IMR-90 (cell line): ENCODE measurements at regions not wholly inside any gene's neighbourhood (a gene's known extent, or its start where the extent isn't known, plus 50 kb on each side); places are given as distances from the start of the nearest gene placed in this dataset.

Experiments
- ATAC-seq: fragments of 200-7000 bp; cut with Tn5 transposase; 2 replicates; pipeline ENCODE4 v1.9.1; 2020; ENCODE audit warnings: low read depth, mild to moderate bottlenecking, moderate library complexity
- BruUV-seq: library from RNA; stranded (reverse); fragments of 400-500 nt; replicated peaks from 2 replicates; lab custom pipeline; 2021; lab: Mats Ljungman, UMichigan
- CTCF ChIA-PET: fragments of 300-600 bp; formaldehyde crosslinking; extraction: SDS; loops from one replicate; lab custom pipeline; 2021; ENCODE audit warnings: antibody characterized with exemption; lab: Yijun Ruan, JAX
- POLR2A ChIA-PET: fragments of 300-600 bp; sonication (Branson Sonifier 250); formaldehyde crosslinking; loops from one replicate; lab custom pipeline; 2022; ENCODE audit warnings: antibody characterized with exemption; ENCODE audit not compliant: unreplicated experiment; lab: Charles Lee
- DNase-seq: peaks from one replicate; pipeline ENCODE4 v3.0.0; 2013
- H2AFZ ChIP-seq: replicated peaks from 2 replicates; pipeline ENCODE3; 2013; ENCODE audit warnings: low read length, mild to moderate bottlenecking; ENCODE audit not compliant: poor library complexity
- H2AK5ac ChIP-seq: 2 replicates; pipeline ENCODE4 v1.6.1; 2013; ENCODE audit warnings: low read depth, low read length, inconsistent platforms
- H2AK9ac ChIP-seq: replicated peaks from 2 replicates; pipeline ENCODE3; 2013; ENCODE audit warnings: mild to moderate bottlenecking, low read depth, low read length, moderate library complexity; ENCODE audit not compliant: poor library complexity
- H2BK120ac ChIP-seq: 2 replicates; pipeline ENCODE4 v1.6.1; 2013; ENCODE audit warnings: low read depth, low read length, inconsistent platforms
- H2BK15ac ChIP-seq: 3 replicates; pipeline ENCODE4 v1.6.1; 2013; ENCODE audit warnings: low read depth, low read length, inconsistent platforms
- H2BK20ac ChIP-seq: 2 replicates; pipeline ENCODE4 v1.6.1; 2013; ENCODE audit warnings: low read depth, mild to moderate bottlenecking, inconsistent platforms, low read length, moderate library complexity
- H2BK5ac ChIP-seq: 2 replicates; pipeline ENCODE4 v1.6.1; 2013; ENCODE audit warnings: mild to moderate bottlenecking, low read depth, low read length, inconsistent platforms; ENCODE audit not compliant: poor library complexity, severe bottlenecking
- H3K14ac ChIP-seq: replicated peaks from 2 replicates; pipeline ENCODE4 v1.6.1; 2013; ENCODE audit warnings: low read depth, low read length, inconsistent platforms
- H3K18ac ChIP-seq: 2 replicates; pipeline ENCODE4 v1.6.1; 2013; ENCODE audit warnings: low read depth, low read length, control low read depth
- H3K23ac ChIP-seq: 2 replicates; pipeline ENCODE4 v1.6.1; 2013; ENCODE audit warnings: low read depth, low read length, inconsistent platforms
- H3K27ac ChIP-seq: 2 replicates; pipeline ENCODE4 v1.5.1; 2013; ENCODE audit warnings: mild to moderate bottlenecking, control low read depth, low read length; ENCODE audit not compliant: insufficient read depth
- H3K27me3 ChIP-seq: 2 replicates; pipeline ENCODE4 v1.6.1; 2013; ENCODE audit warnings: low read length; ENCODE audit not compliant: control insufficient read depth, insufficient read depth
- H3K36me3 ChIP-seq: 2 replicates; pipeline ENCODE4 v1.6.1; 2013; ENCODE audit warnings: low read length, mixed read lengths; ENCODE audit not compliant: control insufficient read depth, insufficient read depth
- H3K4ac ChIP-seq: 2 replicates; pipeline ENCODE4 v1.6.1; 2013; ENCODE audit warnings: low read depth, low read length, inconsistent platforms
- H3K4me1 ChIP-seq: 2 replicates; pipeline ENCODE4 v1.6.1; 2013; ENCODE audit warnings: low read length, mixed read lengths; ENCODE audit not compliant: control insufficient read depth, insufficient read depth
- H3K4me2 ChIP-seq: 2 replicates; pipeline ENCODE4 v1.6.1; 2013; ENCODE audit warnings: low read depth, mild to moderate bottlenecking, control low read depth, low read length, moderate library complexity
- H3K4me3 ChIP-seq: 2 replicates; pipeline ENCODE4 v1.5.1; 2013; ENCODE audit warnings: low read depth, mild to moderate bottlenecking, control low read depth, low read length, moderate library complexity; ENCODE audit not compliant: insufficient read depth
- H3K56ac ChIP-seq: 2 replicates; pipeline ENCODE4 v1.6.1; 2013; ENCODE audit warnings: low read length, inconsistent platforms; ENCODE audit not compliant: insufficient read depth; ENCODE audit errors: extremely low read depth
- H3K79me1 ChIP-seq, 2 experiments: 2 replicates each; pipeline ENCODE4 v1.6.1; 2013; ENCODE audit warnings: low read length in 2 of 2, inconsistent platforms in 1 of 2, low read depth in 1 of 2
- H3K9ac ChIP-seq: 2 replicates; pipeline ENCODE4 v1.6.1; 2013; ENCODE audit warnings: low read depth, low read length, control low read depth
- H3K9me1 ChIP-seq: 2 replicates; pipeline ENCODE4 v1.6.1; 2013; ENCODE audit warnings: low read length, inconsistent platforms; ENCODE audit not compliant: insufficient read depth
- H3K9me3 ChIP-seq: 2 replicates; pipeline ENCODE4 v1.6.1; 2013; ENCODE audit warnings: low read length; ENCODE audit not compliant: control insufficient read depth, insufficient read depth
- H4K20me1 ChIP-seq: 2 replicates; pipeline ENCODE4 v1.6.1; 2013; ENCODE audit warnings: low read length, inconsistent platforms; ENCODE audit not compliant: insufficient read depth
- H4K5ac ChIP-seq: 2 replicates; pipeline ENCODE4 v1.6.1; 2013; ENCODE audit warnings: mild to moderate bottlenecking, low read depth, low read length, control low read depth
- H4K8ac ChIP-seq, 2 experiments: 2 replicates each; pipeline ENCODE4 v1.6.1; 2013; ENCODE audit warnings: low read depth in 2 of 2, low read length in 2 of 2, control low read depth in 1 of 2, inconsistent platforms in 1 of 2
- H4K91ac ChIP-seq: 2 replicates; pipeline ENCODE4 v1.6.1; 2013; ENCODE audit warnings: low read depth, low read length, inconsistent platforms; ENCODE audit not compliant: insufficient read depth
- BHLHE40 ChIP-seq: fragments of 150-350 bp; IDR thresholded peaks from 2 replicates; pipeline ENCODE4 v1.6.1; 2016; ENCODE audit warnings: mild to moderate bottlenecking, low read depth, low read length
- CEBPB ChIP-seq: IDR thresholded peaks from 2 replicates; pipeline ENCODE4 v1.6.1; 2012; ENCODE audit warnings: low read depth, low read length, improper control_type of control experiment
- CHD1 ChIP-seq: IDR thresholded peaks from 2 replicates; pipeline ENCODE4 v1.6.1; 2012; ENCODE audit warnings: low read depth, low read length, improper control_type of control experiment
- CTCF ChIP-seq: conservative IDR thresholded peaks from 2 replicates; pipeline ENCODE4 v1.5.1; 2012; ENCODE audit warnings: mild to moderate bottlenecking, low read depth, low read length, improper control_type of control experiment
- FOS ChIP-seq: fragments of 150-350 bp; IDR thresholded peaks from 2 replicates; pipeline ENCODE4 v1.6.1; 2016; ENCODE audit warnings: low read depth, low read length
- MAFK ChIP-seq: IDR thresholded peaks from 2 replicates; pipeline ENCODE4 v1.6.1; 2012; ENCODE audit warnings: low read depth, low read length, improper control_type of control experiment
- MAZ ChIP-seq: IDR thresholded peaks from 2 replicates; pipeline ENCODE4 v1.6.1; 2012; ENCODE audit warnings: low read depth, mild to moderate bottlenecking, low read length, improper control_type of control experiment, moderate library complexity, borderline replicate concordance
- MXI1 ChIP-seq: IDR thresholded peaks from 2 replicates; pipeline ENCODE4 v1.6.1; 2012; ENCODE audit warnings: low read depth, mild to moderate bottlenecking, low read length, moderate library complexity, borderline replicate concordance
- NFE2L2 ChIP-seq: fragments of 150-350 bp; IDR thresholded peaks from 2 replicates; pipeline ENCODE4 v1.6.1; 2016; ENCODE audit warnings: low read depth, mild to moderate bottlenecking, low read length
- POLR2A ChIP-seq: IDR thresholded peaks from 2 replicates; pipeline ENCODE4 v1.6.1; 2012; ENCODE audit warnings: mild to moderate bottlenecking, low read depth, low read length
- RAD21 ChIP-seq: IDR thresholded peaks from 2 replicates; pipeline ENCODE4 v1.6.1; 2012; ENCODE audit warnings: low read length, improper control_type of control experiment
- RCOR1 ChIP-seq: IDR thresholded peaks from 2 replicates; pipeline ENCODE4 v1.6.1; 2012; ENCODE audit warnings: mild to moderate bottlenecking, low read length, improper control_type of control experiment; ENCODE audit not compliant: insufficient replicate concordance
- RFX5 ChIP-seq: IDR thresholded peaks from 2 replicates; pipeline ENCODE4 v1.8.0; 2012; ENCODE audit warnings: low read depth, mild to moderate bottlenecking, low read length, moderate library complexity
- SMC3 ChIP-seq: fragments of 150-350 bp; IDR thresholded peaks from 2 replicates; pipeline ENCODE4 v1.6.1; 2016; ENCODE audit warnings: low read depth, mild to moderate bottlenecking, antibody characterized with exemption, low read length, moderate library complexity
- USF2 ChIP-seq: fragments of 150-350 bp; IDR thresholded peaks from 2 replicates; pipeline ENCODE4 v1.6.1; 2017; ENCODE audit warnings: mild to moderate bottlenecking, antibody characterized with exemption, low read length, low read depth
- WGBS, 2 experiments: methylation state at CpG; one replicate each; pipeline versions ENCODE4 v1.1.5 to v1.1.7; 2013; ENCODE audit warnings: missing lambda C conversion rate in 2 of 2; ENCODE audit not compliant: insufficient read length in 1 of 2; ENCODE audit errors: extremely low coverage in 2 of 2; 5-methylcytosine and 5-hydroxymethylcytosine counted together
- dilution Hi-C: fragments of 300-500 bp; cut with HindIII; formaldehyde crosslinking; loops from one replicate; pipeline ENCODE4 v1.14.3; 2018; ENCODE audit warnings: low sequenced_read_pairs; ENCODE audit not compliant: unreplicated experiment
- in situ Hi-C: fragments of 300-500 bp; cut with MboI; formaldehyde crosslinking; loops from 3 replicates; pipeline ENCODE4 v1.14.3; 2019; ENCODE audit warnings: low sequenced_read_pairs, inconsistent platforms, mixed read lengths
- intact Hi-C: fragments of 100-400 bp; cut with micrococcal nuclease; formaldehyde crosslinking; loops from 2 replicates; pipeline ENCODE4 v1.10.0; 2022
- TF ChIP-seq, protein P1 (sequence below): fragments of 150-350 bp; IDR thresholded peaks from 2 replicates; pipeline ENCODE4 v1.6.1; 2016; ENCODE audit warnings: low read depth, mild to moderate bottlenecking, low read length, moderate library complexity, borderline replicate concordance

DNA sequence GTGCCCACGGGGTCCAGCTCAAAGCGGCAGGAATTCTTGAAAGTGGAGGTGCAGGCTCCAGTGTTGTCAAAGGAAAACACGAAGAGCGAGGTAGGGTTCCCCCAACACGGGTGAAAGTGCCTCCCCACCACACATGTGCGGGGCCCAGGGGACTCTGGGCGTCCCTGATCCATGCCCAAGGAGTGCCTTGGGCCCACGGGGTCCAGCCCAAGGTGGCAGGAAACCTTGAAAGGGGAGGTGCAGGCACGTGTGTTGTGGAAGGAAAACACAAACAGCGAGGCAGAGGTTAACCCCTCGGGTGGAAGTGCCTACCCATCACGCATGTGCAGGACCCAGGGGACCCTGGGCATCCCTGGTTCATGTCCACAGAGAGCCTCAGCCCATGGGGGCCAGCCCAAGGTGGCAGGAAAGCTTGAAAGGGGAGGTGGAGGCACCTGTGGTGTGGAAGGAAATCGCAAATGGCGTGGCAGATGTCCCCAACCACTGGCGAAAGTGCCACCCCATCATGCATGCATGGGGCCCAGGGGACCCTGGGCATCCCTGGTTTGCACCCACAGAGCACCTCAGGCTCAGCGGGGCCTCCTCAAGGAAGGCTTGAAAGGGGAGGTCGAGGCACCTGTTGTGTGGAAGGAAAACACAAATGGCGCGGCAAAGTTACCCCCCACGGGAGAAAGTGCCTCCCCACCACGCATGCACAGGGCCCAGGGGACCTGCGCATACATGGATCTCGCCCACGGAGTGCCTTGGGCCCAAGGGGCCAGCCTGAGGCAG is 584.6 kb downstream of the ALG10 start:
- Histone ChIP-seq H3K27me3 (no peaks in the 10 kb centered on the region), H3K23ac (no peak overlapping the region), H3K36me3 (no peaks in the 10 kb centered on the region), H2BK15ac (no peak overlapping the region), H2AFZ (no peak overlapping the region), H3K4ac (no peak overlapping the region), H3K4me3 (no peak overlapping the region), H2BK120ac (no peak overlapping the region), H4K91ac (no peak overlapping the region), H3K9me1 (no peaks in the 10 kb centered on the region), H3K9ac (no peak overlapping the region), H3K4me2 (no peak overlapping the region), H3K14ac (no peak overlapping the region), H3K18ac (no peak overlapping the region), H2BK5ac (no peak overlapping the region), H3K4me1 (no peaks in the 10 kb centered on the region), H4K5ac (no peak overlapping the region), H3K9me3 (peaks cover 42% of the 10 kb centered on the region), H2AK5ac (no peak overlapping the region), H3K56ac (no peak overlapping the region), H4K8ac (no peak overlapping the region), H3K27ac (no peak overlapping the region), H2AK9ac (no peak overlapping the region), H3K79me1 (no peaks in the 10 kb centered on the region), H4K20me1 (no peaks in the 10 kb centered on the region), H2BK20ac (no peak overlapping the region)
- TF ChIP-seq USF2 (no peak), POLR2A (no peak), CHD1 (no peak), RCOR1 (no peak), MXI1 (no peak), MAZ (no peak), CTCF (no peak), CEBPB (no peak), RAD21 (no peak), RFX5 (no peak), NFE2L2 (no peak), MAFK (no peak), FOS (no peak), SMC3 (no peak), BHLHE40 (no peak)
- TF ChIP-seq, protein P1, sequence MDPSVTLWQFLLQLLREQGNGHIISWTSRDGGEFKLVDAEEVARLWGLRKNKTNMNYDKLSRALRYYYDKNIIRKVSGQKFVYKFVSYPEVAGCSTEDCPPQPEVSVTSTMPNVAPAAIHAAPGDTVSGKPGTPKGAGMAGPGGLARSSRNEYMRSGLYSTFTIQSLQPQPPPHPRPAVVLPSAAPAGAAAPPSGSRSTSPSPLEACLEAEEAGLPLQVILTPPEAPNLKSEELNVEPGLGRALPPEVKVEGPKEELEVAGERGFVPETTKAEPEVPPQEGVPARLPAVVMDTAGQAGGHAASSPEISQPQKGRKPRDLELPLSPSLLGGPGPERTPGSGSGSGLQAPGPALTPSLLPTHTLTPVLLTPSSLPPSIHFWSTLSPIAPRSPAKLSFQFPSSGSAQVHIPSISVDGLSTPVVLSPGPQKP, result no peak
- 20% methylated on average over 1 of the region's 24 CpGs; no CpG with 5 or more reads in 1 of the 2 experiments for WGBS, 2 experiments
- POLR2A ChIA-PET, result no interaction called here
- no TSS peak for BruUV-seq
- ATAC-seq, result no peak
- dilution Hi-C loops, result no loop called here
- no peak for DNase-seq
- CTCF ChIA-PET, result no interaction called here
- in situ Hi-C loops, result no loop called here
- intact Hi-C loops, result no loop called here
